ENCODE measurements at regions not wholly inside any gene's neighbourhood (a gene's known extent, or its start where the extent isn't known, plus 50 kb on each side); places are given as distances from the start of the nearest gene placed in this dataset.

DNA sequence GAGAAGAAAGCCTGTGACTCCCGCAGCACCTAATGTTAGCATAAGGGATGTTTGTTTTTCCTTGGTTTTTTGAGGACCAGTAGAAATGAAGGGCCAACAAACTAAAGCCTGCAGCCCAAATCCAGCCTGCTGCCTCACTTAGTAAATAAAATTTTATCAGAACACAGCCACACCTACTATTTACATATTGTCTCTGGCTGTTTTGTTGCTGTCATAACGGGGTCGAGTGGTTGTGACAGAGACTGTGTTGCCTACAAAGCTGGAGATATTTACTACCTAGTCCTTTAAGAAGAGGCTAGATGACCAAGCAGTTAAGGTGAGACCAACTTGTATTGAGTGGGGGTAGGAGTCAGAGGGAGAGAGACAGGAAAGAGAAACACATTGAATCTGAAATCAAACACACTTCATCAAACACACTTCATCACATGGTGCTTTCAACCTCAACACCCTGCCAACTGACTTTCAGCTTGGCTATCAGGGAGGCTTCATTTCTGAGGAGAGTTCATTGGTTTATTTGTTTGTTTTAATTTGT, 546.3 kb upstream of the CDH11 start:
- no peaks in the 10 kb centered on the region for H3K4me1 ChIP-seq (ENCODE audit: low read depth, poor library complexity, severe bottlenecking)

DNA sequence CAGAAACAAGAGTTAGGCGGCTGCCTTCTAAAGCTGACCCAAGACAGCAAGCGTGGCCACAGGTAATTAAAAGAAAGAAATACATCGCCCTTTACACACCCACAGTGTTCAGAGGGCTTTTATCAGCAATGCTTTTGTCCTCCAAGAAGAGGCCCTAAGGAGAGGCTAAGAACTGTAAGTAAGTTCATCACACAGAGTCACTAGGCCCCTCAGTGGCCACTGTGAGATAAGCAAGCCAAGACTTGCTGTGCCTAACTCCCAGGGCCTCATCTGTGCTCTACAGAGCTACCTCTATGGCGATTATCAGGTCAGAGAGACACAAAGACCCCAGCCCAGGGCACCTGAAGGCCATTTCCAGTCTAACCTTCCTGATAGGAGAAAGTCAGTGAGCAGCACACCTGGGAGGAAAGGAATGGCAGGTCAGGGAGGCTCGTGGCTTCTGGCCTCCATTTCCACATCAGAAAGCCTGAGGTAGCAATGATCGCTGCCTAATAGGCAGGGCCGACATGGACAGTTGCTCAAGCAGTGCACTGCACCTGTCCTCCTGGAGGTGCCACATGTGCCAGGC, 545.2 kb upstream of the CDH11 start:
- Histone ChIP-seq H3K4me2 (no peak overlapping the region), H3K9ac (no peak overlapping the region), H3K4me3 (IDR thresholded peaks at IDR 0.05; ENCODE audit: insufficient read depth, low read depth, low read length) (no peak overlapping the region), H3K79me2 (ENCODE audit: insufficient read depth, low read depth) (no peaks in the 10 kb centered on the region), H4K20me1 (ENCODE audit: insufficient read depth) (no peaks in the 10 kb centered on the region), H3K27ac (no peak overlapping the region), H2AFZ (ENCODE audit: low read depth) (no peak overlapping the region), H3K36me3 (ENCODE audit: insufficient read depth) (no peaks in the 10 kb centered on the region), H3K4me1 (ENCODE audit: low read depth, poor library complexity, severe bottlenecking) (no peaks in the 10 kb centered on the region), H3K27me3 (ENCODE audit: insufficient read depth, low read depth) (no peaks in the 10 kb centered on the region)
- TF ChIP-seq, protein P1, sequence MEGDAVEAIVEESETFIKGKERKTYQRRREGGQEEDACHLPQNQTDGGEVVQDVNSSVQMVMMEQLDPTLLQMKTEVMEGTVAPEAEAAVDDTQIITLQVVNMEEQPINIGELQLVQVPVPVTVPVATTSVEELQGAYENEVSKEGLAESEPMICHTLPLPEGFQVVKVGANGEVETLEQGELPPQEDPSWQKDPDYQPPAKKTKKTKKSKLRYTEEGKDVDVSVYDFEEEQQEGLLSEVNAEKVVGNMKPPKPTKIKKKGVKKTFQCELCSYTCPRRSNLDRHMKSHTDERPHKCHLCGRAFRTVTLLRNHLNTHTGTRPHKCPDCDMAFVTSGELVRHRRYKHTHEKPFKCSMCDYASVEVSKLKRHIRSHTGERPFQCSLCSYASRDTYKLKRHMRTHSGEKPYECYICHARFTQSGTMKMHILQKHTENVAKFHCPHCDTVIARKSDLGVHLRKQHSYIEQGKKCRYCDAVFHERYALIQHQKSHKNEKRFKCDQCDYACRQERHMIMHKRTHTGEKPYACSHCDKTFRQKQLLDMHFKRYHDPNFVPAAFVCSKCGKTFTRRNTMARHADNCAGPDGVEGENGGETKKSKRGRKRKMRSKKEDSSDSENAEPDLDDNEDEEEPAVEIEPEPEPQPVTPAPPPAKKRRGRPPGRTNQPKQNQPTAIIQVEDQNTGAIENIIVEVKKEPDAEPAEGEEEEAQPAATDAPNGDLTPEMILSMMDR (conservative IDR thresholded peaks at IDR 0.05; ENCODE audit: low read depth, low read length): no peak

More for the DNA sequence above, 546.3 kb upstream of the CDH11 start:
- H3K4me2 ChIP-seq: no peak overlapping the region
- H3K27ac ChIP-seq: no peak overlapping the region
- no peak overlapping the region for H3K9ac ChIP-seq
- TF ChIP-seq, protein P1 (conservative IDR thresholded peaks at IDR 0.05; ENCODE audit: low read depth, low read length): no peak
- H3K4me3 ChIP-seq (IDR thresholded peaks at IDR 0.05; ENCODE audit: insufficient read depth, low read depth, low read length): no peak overlapping the region
- H4K20me1 ChIP-seq (ENCODE audit: insufficient read depth): no peaks in the 10 kb centered on the region
- no peaks in the 10 kb centered on the region for H3K27me3 ChIP-seq (ENCODE audit: insufficient read depth, low read depth)
- no peaks in the 10 kb centered on the region for H3K36me3 ChIP-seq (ENCODE audit: insufficient read depth)
- no peaks in the 10 kb centered on the region for H3K79me2 ChIP-seq (ENCODE audit: insufficient read depth, low read depth)
- H2AFZ ChIP-seq (ENCODE audit: low read depth): no peak overlapping the region

DNA sequence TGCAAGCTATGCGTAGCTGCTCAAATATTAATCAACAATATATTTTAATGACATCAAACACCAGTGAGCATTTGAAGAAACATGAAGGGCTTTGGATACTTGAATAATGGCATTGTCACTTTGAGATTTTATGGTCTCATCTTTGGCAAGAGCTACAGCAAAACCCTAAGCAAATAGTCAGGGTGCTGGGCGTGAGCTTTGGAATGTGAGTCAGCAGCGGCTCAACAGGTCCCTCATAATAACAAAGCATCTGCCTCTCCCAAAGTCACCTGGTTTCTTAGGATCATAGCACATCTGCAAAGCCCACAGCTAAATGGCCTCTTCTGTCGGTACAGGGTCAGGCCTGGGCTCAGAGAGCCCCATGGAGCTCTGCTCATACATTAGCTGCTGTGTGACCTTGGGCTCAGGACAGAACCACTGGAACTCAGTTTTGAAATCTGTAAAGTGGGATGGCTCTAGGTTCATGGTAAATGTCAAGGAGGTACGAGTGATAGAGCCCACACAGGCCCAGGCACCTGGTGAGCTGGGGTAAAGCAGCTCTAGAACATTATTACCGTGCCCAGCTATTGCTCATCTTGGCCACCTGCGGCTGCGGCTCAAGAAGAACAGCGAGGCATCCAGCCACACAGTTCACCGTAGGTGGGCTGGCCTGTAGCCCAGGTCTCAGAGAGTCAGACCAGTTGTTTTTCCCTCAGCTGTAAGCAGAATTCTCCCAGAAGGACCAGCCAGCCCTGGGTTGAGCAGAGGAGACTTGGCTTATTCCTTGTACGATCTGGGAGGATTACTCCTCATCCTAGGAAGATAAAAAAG, 544.5 kb upstream of the CDH11 start:
- Histone ChIP-seq H2AFZ (ENCODE audit: low read depth) (no peak overlapping the region), H4K20me1 (ENCODE audit: insufficient read depth) (no peaks in the 10 kb centered on the region), H3K79me2 (ENCODE audit: insufficient read depth, low read depth) (no peaks in the 10 kb centered on the region), H3K4me3 (IDR thresholded peaks at IDR 0.05; ENCODE audit: insufficient read depth, low read depth, low read length) (no peak overlapping the region), H3K36me3 (ENCODE audit: insufficient read depth) (no peaks in the 10 kb centered on the region), H3K27ac (no peak overlapping the region), H3K27me3 (ENCODE audit: insufficient read depth, low read depth) (no peaks in the 10 kb centered on the region), H3K4me2 (no peak overlapping the region), H3K9ac (no peak overlapping the region), H3K4me1 (ENCODE audit: low read depth, poor library complexity, severe bottlenecking) (no peaks in the 10 kb centered on the region)
- TF ChIP-seq, protein P1 (conservative IDR thresholded peaks at IDR 0.05; ENCODE audit: low read depth, low read length): no peak

DNA sequence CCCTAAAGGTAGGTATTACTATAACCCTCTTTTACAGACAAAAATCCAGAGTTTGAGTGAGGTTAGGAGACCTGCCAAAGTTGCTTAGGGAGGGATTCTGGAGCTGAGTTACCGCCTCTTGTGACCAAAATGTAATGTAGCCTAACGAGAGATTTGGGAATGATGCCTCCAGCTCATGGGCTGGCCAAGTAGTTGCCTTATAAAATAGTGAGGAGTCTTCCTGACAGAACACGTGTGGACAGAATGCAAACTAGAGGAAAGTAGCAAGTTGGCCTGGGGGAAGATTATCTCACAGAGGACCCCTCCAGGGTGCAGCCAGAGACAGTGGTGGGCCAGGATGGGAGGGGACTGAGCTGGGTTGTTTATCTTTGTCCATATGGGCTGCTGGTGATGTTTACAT, 543.7 kb upstream of the CDH11 start:
- no peaks in the 10 kb centered on the region for H3K79me2 ChIP-seq (ENCODE audit: insufficient read depth, low read depth)
- H3K4me3 ChIP-seq (IDR thresholded peaks at IDR 0.05; ENCODE audit: insufficient read depth, low read depth, low read length): no peak overlapping the region
- H3K27me3 ChIP-seq (ENCODE audit: insufficient read depth, low read depth): no peaks in the 10 kb centered on the region
- no peaks in the 10 kb centered on the region for H3K36me3 ChIP-seq (ENCODE audit: insufficient read depth)
- H3K9ac ChIP-seq: no peak overlapping the region
- H3K4me1 ChIP-seq (ENCODE audit: low read depth, poor library complexity, severe bottlenecking): no peaks in the 10 kb centered on the region
- H3K4me2 ChIP-seq: no peak overlapping the region
- no peak overlapping the region for H3K27ac ChIP-seq
- TF ChIP-seq, protein P1 (conservative IDR thresholded peaks at IDR 0.05; ENCODE audit: low read depth, low read length): no peak
- no peak overlapping the region for H2AFZ ChIP-seq (ENCODE audit: low read depth)
- H4K20me1 ChIP-seq (ENCODE audit: insufficient read depth): no peaks in the 10 kb centered on the region
